Astrocyte of the spinal cord (primary cell): ENCODE measurements at regions not wholly inside any gene's neighbourhood (a gene's known extent, or its start where the extent isn't known, plus 50 kb on each side); places are given as distances from the start of the nearest gene placed in this dataset.

Source experiments
- DNase-seq: peaks from one replicate; pipeline ENCODE4 v3.0.0; 2011; ENCODE audit warnings: low read depth, low spot score
- H3K4me3 ChIP-seq: 2 replicates; pipeline ENCODE4 v1.5.1; 2011; ENCODE audit warnings: low read depth, mild to moderate bottlenecking, low read length, moderate library complexity
- in situ Hi-C: cut with HindIII; loops from 2 replicates; pipeline ENCODE4 v1.10.0; 2017; ENCODE audit warnings: low sequenced_read_pairs
- TF ChIP-seq, protein P1 (sequence below): IDR thresholded peaks from 2 replicates; pipeline ENCODE4 v1.5.1; 2012; ENCODE audit warnings: low read depth, mild to moderate bottlenecking, low read length, inconsistent platforms

GRCh38 chr18:59047321-59048047 is 92.2 kb upstream of the SEC11C start:
- in situ Hi-C loops, result no loop called here
- H3K4me3 ChIP-seq, result no peak overlapping the region
- DNase-seq, result no peak
- TF ChIP-seq, protein P1, sequence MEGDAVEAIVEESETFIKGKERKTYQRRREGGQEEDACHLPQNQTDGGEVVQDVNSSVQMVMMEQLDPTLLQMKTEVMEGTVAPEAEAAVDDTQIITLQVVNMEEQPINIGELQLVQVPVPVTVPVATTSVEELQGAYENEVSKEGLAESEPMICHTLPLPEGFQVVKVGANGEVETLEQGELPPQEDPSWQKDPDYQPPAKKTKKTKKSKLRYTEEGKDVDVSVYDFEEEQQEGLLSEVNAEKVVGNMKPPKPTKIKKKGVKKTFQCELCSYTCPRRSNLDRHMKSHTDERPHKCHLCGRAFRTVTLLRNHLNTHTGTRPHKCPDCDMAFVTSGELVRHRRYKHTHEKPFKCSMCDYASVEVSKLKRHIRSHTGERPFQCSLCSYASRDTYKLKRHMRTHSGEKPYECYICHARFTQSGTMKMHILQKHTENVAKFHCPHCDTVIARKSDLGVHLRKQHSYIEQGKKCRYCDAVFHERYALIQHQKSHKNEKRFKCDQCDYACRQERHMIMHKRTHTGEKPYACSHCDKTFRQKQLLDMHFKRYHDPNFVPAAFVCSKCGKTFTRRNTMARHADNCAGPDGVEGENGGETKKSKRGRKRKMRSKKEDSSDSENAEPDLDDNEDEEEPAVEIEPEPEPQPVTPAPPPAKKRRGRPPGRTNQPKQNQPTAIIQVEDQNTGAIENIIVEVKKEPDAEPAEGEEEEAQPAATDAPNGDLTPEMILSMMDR, result no peak

DNA sequence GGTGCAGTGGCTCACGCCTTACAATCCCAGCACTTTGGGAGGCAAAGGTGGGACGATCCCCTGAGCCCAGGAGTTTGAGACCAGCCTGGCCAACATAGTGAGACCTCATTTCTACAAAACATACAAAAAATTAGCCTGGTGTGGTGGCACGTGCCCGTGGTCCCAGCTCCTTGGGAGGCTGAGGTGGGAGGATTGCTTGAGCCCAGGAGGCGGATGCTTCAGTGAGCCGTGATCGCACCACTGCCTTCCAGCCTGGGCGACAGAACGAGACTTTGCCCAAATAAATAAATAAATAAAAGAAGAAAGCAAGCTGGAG is 91.7 kb upstream of the SEC11C start:
- TF ChIP-seq, protein P1, result no peak
- no peak for DNase-seq
- H3K4me3 ChIP-seq, result no peak overlapping the region
- in situ Hi-C loops, result no loop called here

DNA sequence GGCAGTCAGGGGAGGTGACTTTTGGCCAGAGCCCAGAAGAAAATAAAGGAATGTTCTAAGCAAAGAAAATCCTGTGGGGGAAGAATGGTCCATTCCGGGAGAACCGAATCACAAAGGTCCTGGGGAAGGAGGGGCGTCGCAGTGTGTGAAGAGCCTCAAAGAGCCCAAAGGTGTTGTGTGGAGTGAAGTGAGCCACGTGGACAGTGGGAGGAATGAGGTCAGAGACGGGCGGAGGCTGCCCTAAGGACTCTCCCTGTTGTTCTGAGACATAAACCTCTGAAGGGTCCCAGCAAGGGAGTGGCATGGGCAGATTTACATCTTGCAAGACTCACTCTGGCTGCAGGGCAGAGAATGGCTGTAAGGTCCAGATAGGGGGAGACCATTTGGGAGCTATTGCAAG is 91.3 kb upstream of the SEC11C start:
- in situ Hi-C loops, result no loop called here
- H3K4me3 ChIP-seq, result no peak overlapping the region
- no peak for DNase-seq
- TF ChIP-seq, protein P1, result no peak

- no peak overlapping the region for H3K4me3 ChIP-seq
- in situ Hi-C loops, result loop anchor here (25.0 kb wide), 1 partner anchor 263 kb away; no protein-coding TSS in a partner anchor
- TF ChIP-seq, protein P1, result no peak
- no peak for DNase-seq
Observed at GRCh38 chr18:59049721-59050660, 89.7 kb upstream of the SEC11C start.

DNA sequence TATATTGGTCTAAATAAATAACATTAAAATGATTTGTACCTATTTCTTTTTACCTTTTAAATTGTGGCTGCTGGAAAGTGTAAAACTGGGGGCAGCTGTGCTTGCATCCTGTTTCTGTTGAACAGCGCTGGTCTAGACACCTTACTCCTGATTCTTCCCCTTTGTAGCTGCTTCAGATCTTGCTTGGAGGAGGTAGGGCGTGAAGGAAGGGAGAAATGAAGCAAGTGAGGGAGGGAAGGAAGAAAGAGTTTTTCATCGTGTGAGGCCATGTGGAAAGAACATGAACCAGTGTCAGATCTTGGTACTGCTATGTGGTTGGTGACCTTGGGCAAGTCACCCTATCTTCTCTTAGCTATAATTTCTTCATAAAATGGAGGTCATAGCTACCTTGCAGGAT is 89.0 kb upstream of the SEC11C start:
- no peak for DNase-seq
- in situ Hi-C loops, result loop anchor here (25.0 kb wide), 1 partner anchor 263 kb away; no protein-coding TSS in a partner anchor
- H3K4me3 ChIP-seq, result no peak overlapping the region
- TF ChIP-seq, protein P1, result no peak

DNA sequence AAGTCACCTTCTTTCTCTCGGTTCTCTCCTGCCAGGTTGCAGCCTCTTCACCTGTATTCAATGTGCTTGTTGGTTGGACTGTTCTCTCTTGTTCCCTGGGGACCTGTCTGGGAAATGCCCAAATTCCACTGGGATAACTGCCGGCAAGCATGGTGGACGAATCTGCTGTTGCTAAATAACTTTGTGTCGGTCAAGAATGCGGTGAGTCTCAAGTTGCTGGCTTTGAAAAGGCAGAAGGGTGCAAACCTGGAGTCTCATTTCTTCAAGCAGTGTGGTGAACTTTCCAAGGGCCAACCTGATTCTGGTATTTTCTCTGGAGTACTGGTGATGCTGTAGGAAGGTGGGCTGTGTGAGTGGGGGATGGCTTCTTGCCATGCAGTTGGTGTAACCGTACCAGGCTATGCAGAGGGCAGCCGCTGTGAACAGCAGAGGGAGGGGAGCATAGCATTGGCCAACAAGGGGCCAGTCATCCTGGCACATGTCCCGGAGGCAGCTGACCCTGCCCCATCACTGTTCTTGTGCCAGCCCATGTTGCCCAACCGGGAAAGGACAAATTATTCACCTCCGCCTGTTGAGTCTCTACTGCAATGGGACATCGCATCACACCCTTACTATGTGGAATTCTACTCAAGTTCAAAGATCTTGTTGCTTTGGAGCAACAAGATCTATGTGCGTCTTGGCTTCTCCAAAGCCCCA is 88.1 kb upstream of the SEC11C start:
- TF ChIP-seq, protein P1, result no peak
- H3K4me3 ChIP-seq, result no peak overlapping the region
- no peak for DNase-seq
- in situ Hi-C loops, result loop anchor here (25.0 kb wide), 1 partner anchor 264 kb away; no protein-coding TSS in a partner anchor
